Activated T-cell treated with anti-CD3 and anti-CD28 coated beads, Interleukin-2, amount 50 U/mL, for 24 hours (primary cell): ENCODE measurements at regions not wholly inside any gene's neighbourhood (a gene's known extent, or its start where the extent isn't known, plus 50 kb on each side); places are given as distances from the start of the nearest gene placed in this dataset.
"Not testable (repeated sequence)": the region's sequence is repeated elsewhere in the genome, so short reads cannot be mapped to it uniquely, and the experiment has no call there.

Experiments used
- DNase-seq: peaks from one replicate; pipeline ENCODE4 v3.0.0-alpha.2; 2020
- H3K27ac Mint-ChIP-seq: 2 replicates; pipeline ENCODE4 v1.8.0; 2020; ENCODE audit warnings: mild to moderate bottlenecking, mixed read lengths
- H3K27me3 Mint-ChIP-seq: 2 replicates; pipeline ENCODE4 v1.8.0; 2020; ENCODE audit warnings: mixed read lengths
- H3K36me3 Mint-ChIP-seq: 2 replicates; pipeline ENCODE4 v1.8.0; 2020; ENCODE audit warnings: low read depth, mixed read lengths
- H3K4me1 Mint-ChIP-seq: 2 replicates; pipeline ENCODE4 v1.8.0; 2020; ENCODE audit warnings: low read depth, mixed read lengths
- H3K4me3 Mint-ChIP-seq: 2 replicates; pipeline ENCODE4 v1.8.0; 2020; ENCODE audit warnings: mild to moderate bottlenecking, moderate library complexity, mixed read lengths
- H3K9me3 Mint-ChIP-seq: 2 replicates; pipeline ENCODE4 v1.8.0; 2020; ENCODE audit warnings: mixed read lengths

DNA sequence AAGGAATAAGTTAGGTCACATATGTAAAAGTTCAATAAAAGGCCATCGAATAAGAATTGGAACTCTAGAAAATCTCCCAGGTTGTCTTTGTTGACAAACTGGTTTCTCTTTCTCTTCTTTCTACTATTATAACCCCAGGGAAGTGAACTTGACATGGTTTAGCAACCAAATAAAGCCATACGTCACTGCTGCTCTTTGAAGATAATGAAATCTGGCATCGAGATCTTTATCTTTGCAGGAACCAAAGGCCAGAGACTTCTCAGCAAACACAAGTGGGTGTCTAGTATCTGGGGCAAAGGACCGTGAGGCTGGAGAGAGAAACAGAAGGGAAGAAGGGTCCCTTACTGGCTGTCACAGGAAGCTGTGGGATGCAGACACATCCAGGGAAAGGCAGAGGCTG lies 286.7 kb upstream of the CDYL start:
- Mint-ChIP-seq H3K9me3 (peaks cover 17% of the 10 kb centered on the region), H3K4me1 (no peaks in the 10 kb centered on the region), H3K36me3 (no peaks in the 10 kb centered on the region), H3K27me3 (peaks cover 7% of the 10 kb centered on the region), H3K4me3 (no peak overlapping the region), H3K27ac (no peak overlapping the region)
- no peak for DNase-seq

DNA sequence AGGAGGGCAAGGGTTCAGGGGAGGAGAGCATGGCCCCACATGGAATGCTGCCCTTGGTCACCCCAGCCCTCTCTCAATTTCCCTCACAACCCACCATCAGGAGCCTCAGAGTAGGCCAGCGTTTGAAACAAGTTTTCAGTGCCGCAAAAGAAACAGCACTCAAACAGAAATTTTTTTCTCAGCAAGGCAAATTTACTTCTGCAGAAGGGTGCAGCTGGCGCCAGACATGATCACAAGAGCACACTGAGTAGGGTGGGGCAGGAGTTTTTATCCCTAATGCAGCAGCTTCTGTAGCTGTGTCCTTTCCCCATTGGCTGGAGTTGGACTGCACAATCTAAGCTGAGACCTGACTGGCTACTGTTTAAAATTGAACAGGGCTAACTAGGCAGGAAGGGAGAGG lies 287.8 kb upstream of the CDYL start:
- Mint-ChIP-seq H3K4me3 (no peak overlapping the region), H3K9me3 (peaks cover 17% of the 10 kb centered on the region), H3K27ac (no peak overlapping the region), H3K27me3 (peaks cover 7% of the 10 kb centered on the region), H3K4me1 (no peaks in the 10 kb centered on the region), H3K36me3 (no peaks in the 10 kb centered on the region)
- DNase-seq, result no peak

DNA sequence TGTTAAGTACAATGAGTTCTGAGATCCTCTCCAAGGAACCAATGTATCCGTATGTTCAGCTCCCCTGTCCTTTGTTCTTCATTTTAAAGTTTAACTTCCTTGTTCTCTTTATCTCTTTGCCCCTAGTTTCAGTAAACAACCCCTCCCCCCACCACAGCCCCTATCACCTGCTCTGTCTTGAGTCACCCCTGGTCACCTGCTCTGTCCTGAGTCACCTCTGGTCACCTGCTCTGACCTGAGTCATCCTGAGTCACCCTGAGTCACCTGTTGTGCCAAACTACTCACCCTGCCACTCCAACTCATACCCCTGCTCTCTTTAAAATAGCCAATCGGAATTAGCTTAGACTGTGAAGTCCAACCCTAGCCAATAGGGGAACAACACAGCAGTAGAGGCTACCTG lies 288.7 kb upstream of the CDYL start:
- H3K4me1 Mint-ChIP-seq, result no peaks in the 10 kb centered on the region
- no peaks in the 10 kb centered on the region for H3K36me3 Mint-ChIP-seq
- no peak for DNase-seq
- H3K27me3 Mint-ChIP-seq, result peaks cover 7% of the 10 kb centered on the region
- H3K27ac Mint-ChIP-seq, result no peak overlapping the region
- peaks cover 17% of the 10 kb centered on the region for H3K9me3 Mint-ChIP-seq
- no peak overlapping the region for H3K4me3 Mint-ChIP-seq

DNA sequence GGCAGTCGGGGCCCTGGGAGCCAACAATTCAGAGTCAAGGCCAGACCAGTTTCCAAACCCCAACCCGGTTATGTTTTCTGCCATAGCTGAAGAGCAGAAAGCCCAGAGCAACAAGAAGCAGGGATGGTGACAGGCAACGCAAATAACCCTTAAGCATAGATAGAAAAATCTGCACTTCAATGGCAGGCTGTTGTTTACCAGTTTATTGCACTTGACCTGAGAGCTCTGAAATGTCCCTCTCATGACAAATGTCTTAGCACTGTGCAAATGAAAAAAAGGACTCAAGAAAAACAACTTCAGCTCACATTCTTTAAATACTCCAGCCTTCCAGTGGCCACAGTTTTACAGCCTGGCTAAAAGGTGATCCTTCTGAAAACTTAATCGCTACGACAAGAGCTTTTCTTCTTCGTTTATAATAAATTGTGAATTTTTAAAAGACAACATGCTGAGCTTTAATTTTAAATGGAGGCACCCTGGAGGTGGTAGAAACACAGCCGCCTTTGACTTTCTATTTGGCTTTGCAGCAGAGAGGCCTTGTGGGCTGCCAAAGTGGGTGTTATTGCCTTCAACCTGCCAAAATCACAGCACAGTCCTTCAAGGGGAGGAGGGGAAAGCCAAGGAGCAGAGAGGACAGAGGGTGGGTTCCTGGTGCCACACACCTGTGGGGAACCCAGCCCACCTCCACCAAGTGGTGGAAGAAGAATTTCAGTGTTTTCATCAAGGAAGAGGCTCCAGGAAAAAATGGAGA lies 289.5 kb upstream of the CDYL start:
- peaks cover 12% of the 10 kb centered on the region for H3K27me3 Mint-ChIP-seq
- no peaks in the 10 kb centered on the region for H3K36me3 Mint-ChIP-seq
- H3K9me3 Mint-ChIP-seq, result peaks cover 17% of the 10 kb centered on the region
- no peaks in the 10 kb centered on the region for H3K4me1 Mint-ChIP-seq
- no peak for DNase-seq
- no peak overlapping the region for H3K4me3 Mint-ChIP-seq
- H3K27ac Mint-ChIP-seq, result no peak overlapping the region

DNA sequence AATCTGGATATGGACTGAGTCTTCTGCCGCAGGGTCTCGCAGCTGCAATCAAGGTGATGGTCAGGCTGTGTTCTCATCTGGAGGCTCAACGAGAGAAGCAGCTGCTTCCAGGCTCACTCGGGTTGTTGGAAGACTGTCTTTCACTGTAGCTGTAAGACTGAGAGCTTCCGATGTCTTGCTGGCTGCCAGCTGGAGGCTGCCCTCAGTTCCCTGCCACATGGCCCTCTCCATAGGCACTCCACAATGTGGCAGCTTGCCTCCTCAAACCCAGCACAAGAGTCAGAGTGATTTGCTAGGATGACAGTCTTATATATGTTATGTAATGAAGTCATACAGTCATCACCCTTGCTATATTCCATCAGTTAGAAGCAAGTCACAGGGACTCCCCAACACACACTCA lies 290.5 kb upstream of the CDYL start:
- H3K4me3 Mint-ChIP-seq, result no peak overlapping the region
- peaks cover 17% of the 10 kb centered on the region for H3K9me3 Mint-ChIP-seq
- no peaks in the 10 kb centered on the region for H3K36me3 Mint-ChIP-seq

DNA sequence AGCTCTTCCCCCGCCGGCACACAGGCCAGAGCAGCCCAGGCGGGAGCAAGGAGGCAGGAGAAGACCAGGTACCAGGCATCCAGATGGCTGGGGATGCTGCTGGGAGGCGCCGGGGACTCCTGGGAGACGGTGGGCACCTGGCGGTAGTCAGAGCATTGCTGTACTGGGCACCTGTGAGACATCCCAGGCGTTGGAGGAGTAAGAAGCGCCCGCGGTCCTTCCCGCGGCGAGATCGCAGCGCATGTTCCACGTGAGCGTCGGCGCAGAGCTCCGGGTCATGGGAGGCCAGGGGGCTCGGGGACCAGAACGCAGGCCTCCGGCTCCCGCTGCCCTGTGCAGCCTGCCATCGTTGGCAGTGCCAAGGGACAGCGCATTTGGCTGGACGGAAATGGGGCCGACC lies 293.7 kb upstream of the CDYL start:
- no peak for DNase-seq
- no peak overlapping the region for H3K27ac Mint-ChIP-seq
- H3K9me3 Mint-ChIP-seq, result peaks cover 1% of the 10 kb centered on the region
- H3K4me3 Mint-ChIP-seq, result no peak overlapping the region
- H3K27me3 Mint-ChIP-seq, result peaks cover 33% of the 10 kb centered on the region
- H3K36me3 Mint-ChIP-seq, result no peaks in the 10 kb centered on the region
- no peaks in the 10 kb centered on the region for H3K4me1 Mint-ChIP-seq

More for the DNA sequence above, 290.5 kb upstream of the CDYL start:
- Mint-ChIP-seq H3K27ac (no peak overlapping the region), H3K27me3 (peaks cover 20% of the 10 kb centered on the region), H3K4me1 (no peaks in the 10 kb centered on the region)
- no peak for DNase-seq

DNA sequence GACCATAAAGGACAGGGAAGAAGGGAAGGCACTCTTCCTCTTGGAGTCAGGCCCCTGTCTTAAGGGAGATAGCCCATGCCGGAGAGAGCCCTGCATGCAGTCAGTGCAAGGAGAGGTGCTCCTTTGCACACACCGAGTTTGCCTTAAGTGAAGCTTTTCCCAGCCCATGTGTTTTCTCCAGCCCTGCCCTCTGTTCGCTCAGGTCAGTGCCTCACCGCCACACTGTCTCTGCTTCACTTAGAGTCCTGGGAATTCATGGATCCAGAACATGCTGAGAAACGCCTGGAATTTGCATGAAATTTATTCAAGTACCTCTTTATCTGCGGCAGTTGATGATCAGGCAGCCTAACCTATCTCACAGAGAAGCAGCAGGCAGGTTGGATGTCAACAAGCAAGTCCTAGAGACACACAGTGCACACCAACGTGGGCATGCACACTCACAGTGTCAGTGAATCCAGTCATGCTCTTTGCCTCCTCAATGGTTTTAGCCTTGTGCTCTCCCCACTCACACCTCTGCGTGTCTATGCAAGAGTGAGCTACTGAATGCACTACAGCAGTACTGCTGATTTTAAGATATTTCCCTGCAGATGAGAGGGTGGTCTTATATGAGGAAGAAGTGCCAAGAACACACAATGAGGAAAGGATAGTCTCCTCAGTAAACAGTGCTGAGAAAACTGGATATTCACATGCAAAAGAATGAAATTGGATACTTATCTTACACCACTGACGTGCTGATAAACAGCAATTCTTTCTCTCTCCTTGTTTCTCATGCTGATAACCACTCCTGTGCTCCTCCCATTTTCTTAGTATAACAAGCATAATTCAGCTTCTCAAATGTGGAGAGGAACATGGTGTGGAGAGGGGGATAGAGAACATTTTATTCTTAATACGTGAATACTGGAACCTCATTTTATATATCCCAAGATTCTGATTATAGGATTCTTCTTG lies 295.1 kb upstream of the CDYL start:
- DNase-seq, result no peak
- no peaks in the 10 kb centered on the region for H3K36me3 Mint-ChIP-seq
- no peaks in the 10 kb centered on the region for H3K9me3 Mint-ChIP-seq
- no peaks in the 10 kb centered on the region for H3K4me1 Mint-ChIP-seq
- no peak overlapping the region for H3K4me3 Mint-ChIP-seq
- peaks cover 36% of the 10 kb centered on the region for H3K27me3 Mint-ChIP-seq
- H3K27ac Mint-ChIP-seq, result no peak overlapping the region

DNA sequence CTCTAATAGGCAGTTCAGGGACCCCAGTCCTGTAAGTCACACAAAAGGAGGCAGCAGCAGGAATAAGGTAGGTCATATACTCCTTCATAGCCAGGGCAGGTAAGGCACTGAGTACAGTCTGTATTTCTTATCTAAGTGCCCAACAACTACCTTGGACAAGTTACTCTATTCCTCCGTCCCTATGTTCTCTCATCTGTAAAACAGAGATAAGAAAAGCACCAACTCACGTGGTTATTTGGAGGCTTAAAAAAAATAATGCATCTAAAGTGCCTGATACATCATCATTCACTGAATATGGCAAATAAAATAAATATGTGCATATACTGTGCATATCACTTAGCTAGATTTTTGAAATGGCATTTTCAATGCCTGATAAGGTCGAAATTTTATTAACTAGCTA lies 298.1 kb upstream of the CDYL start:
- H3K4me1 Mint-ChIP-seq, result peaks cover 2% of the 10 kb centered on the region
- no peaks in the 10 kb centered on the region for H3K36me3 Mint-ChIP-seq
- peaks cover 32% of the 10 kb centered on the region for H3K27me3 Mint-ChIP-seq
- H3K27ac Mint-ChIP-seq, result no peak overlapping the region
- DNase-seq, result no peak
- H3K4me3 Mint-ChIP-seq, result no peak overlapping the region
- no peaks in the 10 kb centered on the region for H3K9me3 Mint-ChIP-seq

DNA sequence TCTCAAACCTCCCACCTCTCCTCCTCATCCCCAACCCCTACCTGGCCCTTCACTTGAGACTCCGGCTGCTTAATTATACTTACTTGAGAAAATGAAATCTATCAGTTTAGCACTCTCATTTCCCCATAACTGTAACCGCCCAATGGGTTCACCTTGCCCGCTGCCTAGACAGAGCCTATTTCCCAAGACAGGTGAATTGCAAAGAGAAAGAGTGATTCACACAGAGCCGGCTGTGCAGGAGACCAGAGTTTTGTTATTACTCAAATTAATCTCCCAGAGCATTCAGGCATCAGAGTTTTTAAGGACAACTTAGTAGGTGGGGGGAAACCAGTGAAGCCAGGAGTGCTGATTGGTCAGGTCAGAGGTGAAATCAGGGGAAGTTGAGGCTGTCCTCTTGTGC lies 301.4 kb upstream of the CDYL start:
- Mint-ChIP-seq H3K4me3 (no peak overlapping the region), H3K4me1 (peaks cover 2% of the 10 kb centered on the region), H3K9me3 (peaks cover 22% of the 10 kb centered on the region), H3K27me3 (peaks cover 7% of the 10 kb centered on the region), H3K27ac (no peak overlapping the region), H3K36me3 (no peaks in the 10 kb centered on the region)
- no peak for DNase-seq

DNA sequence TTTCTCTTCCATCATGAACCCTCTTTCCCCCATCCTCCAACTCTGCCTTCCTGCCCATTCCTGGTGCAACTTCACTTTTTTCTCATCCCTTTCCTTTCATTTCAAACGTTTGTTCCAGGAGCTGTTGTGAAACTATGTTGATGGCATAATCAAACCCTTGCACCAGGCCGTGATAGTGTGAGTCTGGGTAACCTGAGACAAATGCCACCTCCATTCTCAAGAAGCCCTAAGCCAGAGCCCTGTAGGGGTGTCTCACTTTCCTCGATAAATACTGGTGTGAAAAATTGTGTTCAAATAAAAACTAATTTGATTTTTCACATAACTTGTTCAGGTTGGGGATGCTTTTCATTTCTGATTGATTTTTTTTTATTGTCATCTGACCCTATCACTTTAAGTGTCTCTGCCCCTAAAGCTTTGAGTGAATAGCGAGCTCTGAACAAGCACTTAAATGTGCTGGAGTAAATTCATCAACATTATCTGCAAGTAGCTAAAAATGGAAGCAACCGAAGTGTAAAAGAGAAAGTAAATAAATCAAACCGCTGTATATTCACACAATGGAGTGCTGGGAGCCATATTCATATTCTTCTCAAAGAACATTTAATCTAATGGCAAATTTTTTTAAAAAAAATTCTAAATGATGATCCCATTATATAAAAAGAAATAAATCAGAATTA lies 303.1 kb upstream of the CDYL start:
- no peaks in the 10 kb centered on the region for H3K36me3 Mint-ChIP-seq
- DNase-seq, result no peak
- no peak overlapping the region for H3K27ac Mint-ChIP-seq
- H3K4me3 Mint-ChIP-seq, result no peak overlapping the region
- peaks cover 2% of the 10 kb centered on the region for H3K4me1 Mint-ChIP-seq
- H3K27me3 Mint-ChIP-seq, result peaks cover 6% of the 10 kb centered on the region
- peaks cover 22% of the 10 kb centered on the region for H3K9me3 Mint-ChIP-seq

DNA sequence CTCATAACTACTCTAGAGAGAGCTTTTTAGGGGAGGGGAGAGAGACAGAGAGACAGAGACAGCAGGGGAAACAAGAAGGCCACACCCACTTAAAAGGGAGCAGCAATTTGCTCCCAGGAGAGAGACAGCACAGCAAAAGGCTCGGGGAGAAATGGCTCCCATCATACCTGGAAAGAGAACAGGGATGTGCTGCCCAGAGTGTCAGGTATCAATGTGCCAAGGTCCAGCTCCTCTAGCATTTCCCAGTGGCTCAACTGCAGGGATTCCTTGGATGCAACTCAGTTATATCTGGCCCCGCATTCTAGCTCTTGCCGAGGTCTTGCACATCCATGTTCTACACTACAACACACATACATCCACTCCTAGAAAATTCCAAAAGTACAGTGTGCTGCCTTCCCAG lies 304.0 kb upstream of the CDYL start:
- no peak for DNase-seq
- peaks cover 22% of the 10 kb centered on the region for H3K9me3 Mint-ChIP-seq

DNA sequence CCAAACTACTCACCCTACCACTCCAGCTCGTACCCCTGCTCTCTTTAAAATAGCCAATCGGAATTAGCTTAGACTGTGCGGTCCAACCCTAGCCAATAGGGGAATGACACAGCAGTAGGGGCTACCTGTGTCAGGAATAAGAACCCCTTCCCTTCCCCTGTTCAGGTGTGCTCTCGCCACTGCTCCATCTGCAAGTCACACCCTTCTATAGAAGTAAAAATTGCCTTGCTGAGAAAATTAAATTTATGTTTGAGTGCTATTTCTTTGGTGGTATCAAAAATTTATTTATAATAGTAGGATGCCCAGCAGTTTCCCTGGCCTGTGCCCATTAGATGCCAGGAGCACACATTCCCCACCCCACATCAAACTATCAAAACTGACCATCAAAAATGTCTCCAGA lies 304.7 kb upstream of the CDYL start:
- H3K4me1 Mint-ChIP-seq, DNase-seq, H3K27ac Mint-ChIP-seq, H3K4me3 Mint-ChIP-seq, H3K36me3 Mint-ChIP-seq, H3K27me3 Mint-ChIP-seq: not testable (repeated sequence)
- peaks cover 22% of the 10 kb centered on the region for H3K9me3 Mint-ChIP-seq

More for the DNA sequence above, 304.0 kb upstream of the CDYL start:
- Mint-ChIP-seq H3K4me3 (no peak overlapping the region), H3K4me1 (peaks cover 2% of the 10 kb centered on the region), H3K27me3 (peaks cover 6% of the 10 kb centered on the region), H3K27ac (no peak overlapping the region), H3K36me3 (no peaks in the 10 kb centered on the region)

DNA sequence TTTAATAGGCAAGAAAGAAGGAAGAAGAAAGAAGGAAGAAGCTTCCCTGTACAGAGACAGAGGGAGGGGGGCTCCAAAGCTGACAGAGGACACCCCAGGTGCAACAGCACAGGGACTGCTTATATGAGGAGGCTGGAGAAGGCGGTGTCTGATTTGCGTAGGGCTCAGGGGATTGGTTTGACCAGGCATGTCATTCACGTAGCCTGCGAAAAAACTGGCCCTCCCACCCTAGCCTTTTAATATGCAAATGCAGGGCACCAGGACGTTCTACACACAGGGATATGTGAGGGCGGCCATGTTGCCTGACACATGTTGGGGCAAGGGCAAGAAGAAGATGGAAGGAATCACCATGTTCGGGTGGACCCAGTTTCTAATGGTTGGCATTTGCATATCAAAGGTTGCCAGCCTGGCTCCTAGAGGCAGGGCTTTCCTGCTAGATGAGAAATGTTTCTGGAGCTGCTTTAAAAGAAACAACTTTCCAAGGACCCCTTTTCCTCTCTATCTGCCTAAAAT lies 305.4 kb upstream of the CDYL start:
- Mint-ChIP-seq H3K9me3 (peaks cover 22% of the 10 kb centered on the region), H3K27ac (no peak overlapping the region), H3K27me3 (peaks cover 3% of the 10 kb centered on the region), H3K36me3 (no peaks in the 10 kb centered on the region), H3K4me3 (no peak overlapping the region), H3K4me1 (peaks cover 2% of the 10 kb centered on the region)
- DNase-seq, result no peak

DNA sequence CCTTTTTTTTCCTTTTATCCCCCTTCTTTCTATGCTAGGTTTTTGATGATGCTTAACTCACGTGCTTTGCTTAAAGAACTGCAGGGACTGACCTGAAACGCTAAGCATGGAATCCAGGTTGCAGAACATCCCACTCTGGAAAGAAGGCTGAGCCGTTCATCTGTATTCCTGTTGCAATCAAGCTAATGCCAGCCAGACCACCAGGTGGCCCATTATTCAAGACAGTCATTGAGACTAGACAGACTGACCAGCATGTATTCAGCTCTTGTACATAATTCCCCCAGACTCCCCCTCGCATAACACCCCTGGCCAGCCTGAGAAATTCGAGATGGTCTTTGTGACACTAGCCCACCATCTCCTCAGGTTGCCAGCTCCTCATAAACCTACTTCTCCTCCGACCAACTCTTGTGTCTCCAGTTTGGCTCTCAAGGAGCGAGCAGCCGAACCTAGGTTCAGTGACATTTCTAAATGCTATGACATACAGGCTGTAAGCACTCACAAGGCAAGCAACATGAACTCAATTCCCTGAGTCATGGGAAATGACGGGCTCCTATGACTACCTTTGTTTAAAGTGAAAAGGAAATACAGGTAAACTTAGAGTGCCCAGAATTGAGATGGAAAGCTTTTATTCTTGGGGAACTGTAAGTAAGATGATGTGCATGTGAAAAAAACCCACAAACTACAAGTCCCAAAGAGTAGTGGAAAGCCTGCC lies 309.3 kb upstream of the CDYL start:
- H3K27ac Mint-ChIP-seq, result no peak overlapping the region
- H3K9me3 Mint-ChIP-seq, result peaks cover 15% of the 10 kb centered on the region
- no peaks in the 10 kb centered on the region for H3K4me1 Mint-ChIP-seq
- DNase-seq, result no peak
- H3K36me3 Mint-ChIP-seq, result no peaks in the 10 kb centered on the region
- no peak overlapping the region for H3K4me3 Mint-ChIP-seq
- H3K27me3 Mint-ChIP-seq, result peaks cover 5% of the 10 kb centered on the region
